Trophoblast cell (in vitro differentiated cells and primary cell): ENCODE measurements at regions not wholly inside any gene's neighbourhood (a gene's known extent, or its start where the extent isn't known, plus 50 kb on each side); places are given as distances from the start of the nearest gene placed in this dataset.

ENCODE experiments used
- DNase-seq, 2 donors: peaks; one replicate each; pipeline ENCODE4 v3.0.0-alpha.2; 2016
- H2AFZ ChIP-seq: 2 replicates; pipeline ENCODE4 v1.6.1; 2013; ENCODE audit warnings: low read length, moderate library complexity, mild to moderate bottlenecking; ENCODE audit not compliant: insufficient read depth, poor library complexity
- H2AK5ac ChIP-seq: 2 replicates; pipeline ENCODE4 v1.6.1; 2013; ENCODE audit warnings: mild to moderate bottlenecking, low read length
- H2BK120ac ChIP-seq: 2 replicates; pipeline ENCODE4 v1.6.1; 2013; ENCODE audit warnings: low read length, mild to moderate bottlenecking, moderate library complexity; ENCODE audit not compliant: insufficient read depth, poor library complexity
- H2BK12ac ChIP-seq: 2 replicates; pipeline ENCODE4 v1.6.1; 2013; ENCODE audit warnings: mild to moderate bottlenecking, low read length, moderate library complexity
- H2BK5ac ChIP-seq: 2 replicates; pipeline ENCODE4 v1.6.1; 2013; ENCODE audit warnings: low read length, low read depth, moderate library complexity, mild to moderate bottlenecking; ENCODE audit not compliant: poor library complexity
- H3K14ac ChIP-seq: 2 replicates; pipeline ENCODE4 v1.6.1; 2013; ENCODE audit warnings: mild to moderate bottlenecking, low read length
- H3K18ac ChIP-seq: 2 replicates; pipeline ENCODE4 v1.6.1; 2013; ENCODE audit warnings: mild to moderate bottlenecking, low read length
- H3K23ac ChIP-seq: 2 replicates; pipeline ENCODE4 v1.6.1; 2013; ENCODE audit warnings: low read length
- H3K27ac ChIP-seq: 2 replicates; pipeline ENCODE4 v1.5.1; 2013; ENCODE audit warnings: low read depth, mild to moderate bottlenecking, inconsistent platforms, low read length, moderate library complexity
- H3K27me3 ChIP-seq: 2 replicates; pipeline ENCODE4 v1.6.1; 2013; ENCODE audit warnings: inconsistent platforms, mild to moderate bottlenecking, low read length, moderate library complexity; ENCODE audit not compliant: insufficient read depth
- H3K36me3 ChIP-seq, 2 experiments: 1 replicate in 1 of 2; 2 replicates in 1 of 2; pipeline ENCODE4 v1.6.1; 2013; ENCODE audit warnings: low read length in 2 of 2, mild to moderate bottlenecking in 2 of 2, moderate library complexity in 1 of 2; ENCODE audit not compliant: insufficient read depth in 2 of 2, control insufficient read depth in 1 of 2
- H3K4ac ChIP-seq: 2 replicates; pipeline ENCODE4 v1.6.1; 2013; ENCODE audit warnings: low read depth, mild to moderate bottlenecking, low read length, moderate library complexity
- H3K4me1 ChIP-seq, 2 experiments: 1 replicate in 1 of 2; 2 replicates in 1 of 2; pipeline ENCODE4 v1.6.1; 2013; ENCODE audit warnings: low read length in 2 of 2, mild to moderate bottlenecking in 2 of 2, moderate library complexity in 1 of 2; ENCODE audit not compliant: insufficient read depth in 2 of 2, control insufficient read depth in 1 of 2
- H3K4me2 ChIP-seq: 2 replicates; pipeline ENCODE4 v1.6.1; 2013; ENCODE audit warnings: inconsistent platforms, mild to moderate bottlenecking, low read length, moderate library complexity
- H3K4me3 ChIP-seq: 2 replicates; pipeline ENCODE4 v1.5.1; 2013; ENCODE audit warnings: mild to moderate bottlenecking, low read depth, low read length, inconsistent platforms
- H3K79me1 ChIP-seq: one replicate; pipeline ENCODE4 v1.6.1; 2013; ENCODE audit warnings: low read length
- H3K79me2 ChIP-seq: 2 replicates; pipeline ENCODE4 v1.6.1; 2013; ENCODE audit warnings: low read length, mild to moderate bottlenecking; ENCODE audit not compliant: control insufficient read depth, insufficient read depth, poor library complexity
- H3K9ac ChIP-seq: 2 replicates; pipeline ENCODE4 v1.6.1; 2013; ENCODE audit warnings: mild to moderate bottlenecking, low read length
- H3K9me3 ChIP-seq: 2 replicates; pipeline ENCODE4 v1.6.1; 2013; ENCODE audit warnings: low read depth, mild to moderate bottlenecking, control low read depth, inconsistent platforms, low read length; ENCODE audit not compliant: insufficient read depth
- H4K12ac ChIP-seq: 2 replicates; pipeline ENCODE4 v1.6.1; 2013; ENCODE audit warnings: low read depth, mild to moderate bottlenecking, low read length, moderate library complexity
- H4K8ac ChIP-seq: 2 replicates; pipeline ENCODE4 v1.6.1; 2013; ENCODE audit warnings: low read depth, mild to moderate bottlenecking, low read length, moderate library complexity
- H4K91ac ChIP-seq: one replicate; pipeline ENCODE4 v1.6.1; 2013; ENCODE audit warnings: low read depth, mild to moderate bottlenecking, low read length, moderate library complexity
- WGBS: extraction: QIAGEN DNeasy Blood & Tissue Kit; methylation state at CpG from one replicate; pipeline ENCODE4 v1.1.7; 2013; ENCODE audit warnings: missing lambda C conversion rate; ENCODE audit not compliant: insufficient read length, insufficient coverage; ENCODE audit errors: extremely low coverage; 5-methylcytosine and 5-hydroxymethylcytosine counted together

- Histone ChIP-seq H4K91ac (peak overlapping the region; percentile 67), H4K8ac (peak overlapping the region; percentile 60), H4K12ac (no peak overlapping the region), H2BK120ac (peak overlapping the region; percentile 86), H2BK12ac (peak overlapping the region; percentile 52), H3K4me3 (no peak overlapping the region), H3K18ac (no peak overlapping the region), H3K79me2 (no peaks in the 10 kb centered on the region), H3K14ac (peak overlapping the region; percentile 40), H2BK5ac (peak overlapping the region; percentile 64), H3K79me1 (peaks cover 11% of the 10 kb centered on the region), H3K9ac (no peak overlapping the region), H3K9me3 (no peaks in the 10 kb centered on the region), H2AK5ac (no peak overlapping the region), H2AFZ (no peak overlapping the region), H3K23ac (no peak overlapping the region), H3K4me2 (no peak overlapping the region), H3K4ac (peak overlapping the region; percentile 35), H3K4me1 (peaks cover 2 to 7% of the 10 kb centered on the region in 2 experiments), H3K27me3 (no peaks in the 10 kb centered on the region), H3K27ac (peak overlapping the region; percentile 76), H3K36me3 (no peaks in the 10 kb centered on the region)
- no CpG with 5 or more reads among the region's 6 CpGs for WGBS
- DNase-seq = peak; percentile 83 to 90
These were observed 368.2 kb downstream of the BTG1 start for GRCh38 chr12:91777268-91777992.

DNA sequence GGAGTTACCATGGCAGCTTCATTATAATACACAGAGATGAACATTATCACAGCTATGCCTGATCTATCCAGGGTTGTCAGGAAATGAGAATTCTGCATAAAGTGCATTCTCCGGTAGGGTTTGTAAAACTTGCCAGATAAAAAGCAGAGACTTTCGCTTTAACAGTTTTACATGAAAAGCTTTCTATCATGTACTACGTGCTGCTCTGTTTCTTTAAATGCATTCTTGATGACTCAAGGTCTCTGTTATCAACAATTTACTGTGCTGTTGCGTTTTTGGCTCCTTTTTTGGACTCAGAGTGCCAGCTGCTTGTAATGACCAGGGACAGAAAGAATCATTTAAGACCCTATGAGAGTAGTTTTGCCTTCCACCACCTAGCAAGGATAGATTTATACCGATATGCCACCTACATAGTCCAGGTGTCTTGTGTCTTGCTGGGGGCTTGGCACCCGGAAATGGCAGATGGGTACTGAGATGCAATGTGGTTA lies 371.2 kb downstream of the BTG1 start:
- Histone ChIP-seq H3K36me3 (no peaks in the 10 kb centered on the region), H4K91ac (peak overlapping the region; percentile 32), H3K9me3 (no peaks in the 10 kb centered on the region), H2BK5ac (peak overlapping the region; percentile 58), H4K12ac (no peak overlapping the region), H3K4me2 (no peak overlapping the region), H3K27ac (peak overlapping the region; percentile 4), H3K79me1 (peaks cover 12% of the 10 kb centered on the region), H3K79me2 (no peaks in the 10 kb centered on the region), H2BK12ac (no peak overlapping the region), H2BK120ac (no peak overlapping the region), H3K4ac (no peak overlapping the region), H2AFZ (no peak overlapping the region), H3K18ac (no peak overlapping the region), H3K9ac (no peak overlapping the region), H3K4me3 (no peak overlapping the region), H3K14ac (no peak overlapping the region), H3K4me1 (peaks cover 4 to 10% of the 10 kb centered on the region in 2 experiments), H4K8ac (no peak overlapping the region), H2AK5ac (no peak overlapping the region), H3K27me3 (no peaks in the 10 kb centered on the region), H3K23ac (no peak overlapping the region)
- no CpG with 5 or more reads among the region's 6 CpGs for WGBS
- DNase-seq = peak in 1 of 2 donors; percentile 62

- Histone ChIP-seq H3K27ac (no peak overlapping the region), H2BK5ac (no peak overlapping the region), H2BK120ac (no peak overlapping the region), H3K23ac (no peak overlapping the region), H4K12ac (no peak overlapping the region), H2AFZ (no peak overlapping the region), H2AK5ac (no peak overlapping the region), H3K36me3 (no peaks in the 10 kb centered on the region), H3K4me2 (no peak overlapping the region), H3K4me3 (no peak overlapping the region), H3K4ac (no peak overlapping the region), H3K18ac (no peak overlapping the region), H3K14ac (no peak overlapping the region), H3K9me3 (no peaks in the 10 kb centered on the region), H3K79me1 (peaks cover 12% of the 10 kb centered on the region), H3K9ac (no peak overlapping the region), H3K79me2 (no peaks in the 10 kb centered on the region), H3K27me3 (no peaks in the 10 kb centered on the region), H4K91ac (no peak overlapping the region), H4K8ac (no peak overlapping the region), H2BK12ac (no peak overlapping the region), H3K4me1 (peaks cover 4 to 10% of the 10 kb centered on the region in 2 experiments)
- DNase-seq = no peak
- no CpG with 5 or more reads among the region's 4 CpGs for WGBS
These were observed 371.8 kb downstream of the BTG1 start for GRCh38 chr12:91773749-91774429.

- no peaks in the 10 kb centered on the region for H3K36me3 ChIP-seq
- no peak overlapping the region for H2BK12ac ChIP-seq
- H4K8ac ChIP-seq = no peak overlapping the region
- H2BK5ac ChIP-seq = no peak overlapping the region
- no peak overlapping the region for H2AFZ ChIP-seq
- WGBS = no CpG with 5 or more reads among the region's 2 CpGs
- no peak overlapping the region for H3K14ac ChIP-seq
- no peak overlapping the region for H4K12ac ChIP-seq
- H3K27ac ChIP-seq = no peak overlapping the region
- H2BK120ac ChIP-seq = no peak overlapping the region
- H3K4me2 ChIP-seq = no peak overlapping the region
- H3K9ac ChIP-seq = no peak overlapping the region
- H3K4me3 ChIP-seq = no peak overlapping the region
- H3K79me1 ChIP-seq = peaks cover 12% of the 10 kb centered on the region
- no peak overlapping the region for H3K4ac ChIP-seq
- no peak overlapping the region for H4K91ac ChIP-seq
- H3K27me3 ChIP-seq = no peaks in the 10 kb centered on the region
- H3K9me3 ChIP-seq = no peaks in the 10 kb centered on the region
- H3K79me2 ChIP-seq = no peaks in the 10 kb centered on the region
- DNase-seq = peak; percentile 49 to 67
- H3K23ac ChIP-seq = no peak overlapping the region
- H2AK5ac ChIP-seq = no peak overlapping the region
- H3K18ac ChIP-seq = no peak overlapping the region
- peaks cover 4 to 10% of the 10 kb centered on the region in 2 experiments for H3K4me1 ChIP-seq
These were observed 373.2 kb downstream of the BTG1 start for GRCh38 chr12:91772411-91772810.
